ENCODE measurements at regions not wholly inside any gene's neighbourhood (a gene's known extent, or its start where the extent isn't known, plus 50 kb on each side); places are given as distances from the start of the nearest gene placed in this dataset.

DNA sequence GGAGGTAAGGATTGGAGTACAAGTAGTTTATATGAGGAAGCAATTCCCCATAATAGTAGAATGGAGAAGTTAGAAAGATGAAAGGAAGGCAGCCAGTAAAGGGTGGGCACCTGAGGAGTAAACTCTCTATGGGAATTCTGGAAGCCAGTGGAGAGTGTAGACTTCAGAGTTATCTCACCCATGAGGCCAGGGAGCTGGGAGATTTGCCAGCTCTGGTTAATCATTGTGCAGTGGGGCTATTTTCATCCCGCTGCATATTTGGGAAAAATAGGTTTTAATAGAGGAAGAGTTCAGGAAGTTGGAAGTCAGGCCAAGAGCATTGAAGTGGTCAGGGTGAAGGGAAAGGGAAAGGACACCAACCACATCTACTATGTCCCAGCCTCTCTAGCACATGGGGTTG lies 242.3 kb upstream of the BRINP1 start:
- TF ChIP-seq, protein P1, sequence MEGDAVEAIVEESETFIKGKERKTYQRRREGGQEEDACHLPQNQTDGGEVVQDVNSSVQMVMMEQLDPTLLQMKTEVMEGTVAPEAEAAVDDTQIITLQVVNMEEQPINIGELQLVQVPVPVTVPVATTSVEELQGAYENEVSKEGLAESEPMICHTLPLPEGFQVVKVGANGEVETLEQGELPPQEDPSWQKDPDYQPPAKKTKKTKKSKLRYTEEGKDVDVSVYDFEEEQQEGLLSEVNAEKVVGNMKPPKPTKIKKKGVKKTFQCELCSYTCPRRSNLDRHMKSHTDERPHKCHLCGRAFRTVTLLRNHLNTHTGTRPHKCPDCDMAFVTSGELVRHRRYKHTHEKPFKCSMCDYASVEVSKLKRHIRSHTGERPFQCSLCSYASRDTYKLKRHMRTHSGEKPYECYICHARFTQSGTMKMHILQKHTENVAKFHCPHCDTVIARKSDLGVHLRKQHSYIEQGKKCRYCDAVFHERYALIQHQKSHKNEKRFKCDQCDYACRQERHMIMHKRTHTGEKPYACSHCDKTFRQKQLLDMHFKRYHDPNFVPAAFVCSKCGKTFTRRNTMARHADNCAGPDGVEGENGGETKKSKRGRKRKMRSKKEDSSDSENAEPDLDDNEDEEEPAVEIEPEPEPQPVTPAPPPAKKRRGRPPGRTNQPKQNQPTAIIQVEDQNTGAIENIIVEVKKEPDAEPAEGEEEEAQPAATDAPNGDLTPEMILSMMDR (IDR thresholded peaks at IDR 0.05): no peak
- TF ChIP-seq POLR2A (IDR thresholded peaks at IDR 0.05): no peak
